ENCODE measurements at regions not wholly inside any gene's neighbourhood (a gene's known extent, or its start where the extent isn't known, plus 50 kb on each side); places are given as distances from the start of the nearest gene placed in this dataset.

- no peak for DNase-seq
Observed at GRCh38 chr22:19574247-19574646, 50.0 kb upstream of the CLDN5 start.

GRCh38 chr22:19576460-19577421, 52.5 kb upstream of the CLDN5 start:
- no peak for DNase-seq

GRCh38 chr22:19577422-19577966, 53.3 kb upstream of the CLDN5 start:
- DNase-seq = no peak

GRCh38 chr22:19578180-19579004, 54.2 kb upstream of the CLDN5 start:
- DNase-seq = no peak

- no peak for DNase-seq
Observed at GRCh38 chr22:19579115-19579811, 55.1 kb upstream of the CLDN5 start.

GRCh38 chr22:19579880-19580279, 55.7 kb upstream of the CLDN5 start:
- no peak for DNase-seq

GRCh38 chr22:19580291-19580890, 56.2 kb upstream of the CLDN5 start:
- no peak for DNase-seq

GRCh38 chr22:19582033-19582693, 58.0 kb upstream of the CLDN5 start:
- no peak for DNase-seq

- no peak for DNase-seq
Observed at GRCh38 chr22:19586922-19587684, 62.9 kb upstream of the CLDN5 start.

- DNase-seq = no peak
Observed at GRCh38 chr22:19590696-19591095, 66.5 kb upstream of the CLDN5 start.

- DNase-seq = no peak
Observed at GRCh38 chr22:19591568-19591967, 67.4 kb upstream of the CLDN5 start.

- DNase-seq = no peak
Observed at GRCh38 chr22:19592464-19592863, 68.3 kb upstream of the CLDN5 start.

GRCh38 chr22:19593991-19594569, 69.9 kb upstream of the CLDN5 start:
- no peak for DNase-seq

- no peak for DNase-seq
Observed at GRCh38 chr22:19595532-19595931, 71.3 kb upstream of the CLDN5 start.

- no peak for DNase-seq
Observed at GRCh38 chr22:19596680-19597398, 72.6 kb upstream of the CLDN5 start.

- no peak for DNase-seq
Observed at GRCh38 chr22:19597399-19597735, 73.2 kb upstream of the CLDN5 start.

GRCh38 chr22:19598054-19598855, 74.0 kb upstream of the CLDN5 start:
- DNase-seq = no peak

GRCh38 chr22:19599004-19599403, 74.8 kb upstream of the CLDN5 start:
- no peak for DNase-seq

- no peak for DNase-seq
Observed at GRCh38 chr22:19599626-19600243, 75.5 kb upstream of the CLDN5 start.
